ENCODE measurements at regions not wholly inside any gene's neighbourhood (a gene's known extent, or its start where the extent isn't known, plus 50 kb on each side); places are given as distances from the start of the nearest gene placed in this dataset.

DNA sequence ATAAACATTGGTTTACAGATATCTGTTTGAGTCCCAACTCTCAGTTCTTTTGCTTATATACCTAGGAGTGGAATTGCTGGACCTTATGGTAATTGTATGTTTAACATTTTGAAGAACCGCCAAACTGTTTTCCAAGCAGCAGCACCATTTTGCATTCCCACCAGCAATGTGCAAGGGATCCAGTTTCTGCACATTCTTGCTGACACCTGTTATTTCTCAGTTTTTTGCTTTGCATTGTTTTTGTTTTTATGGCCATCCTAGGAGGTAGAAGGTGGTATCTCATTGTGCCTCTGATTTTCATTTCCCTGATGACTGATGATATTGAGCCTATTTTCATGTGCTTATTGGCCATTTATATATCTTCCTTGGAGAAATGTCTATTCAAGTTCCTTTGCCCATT is 71.2 kb downstream of the MCFD2 start:
- peaks cover 31% of the 10 kb centered on the region for H3K4me1 ChIP-seq (ENCODE audit: control insufficient read depth, insufficient read depth, low read length)
- CTCF ChIA-PET, result no interaction called here
- TF ChIP-seq SIN3A (IDR thresholded peaks at IDR 0.05; ENCODE audit: borderline replicate concordance, insufficient read depth, low read depth, low read length), result no peak
- TF ChIP-seq, protein P1, sequence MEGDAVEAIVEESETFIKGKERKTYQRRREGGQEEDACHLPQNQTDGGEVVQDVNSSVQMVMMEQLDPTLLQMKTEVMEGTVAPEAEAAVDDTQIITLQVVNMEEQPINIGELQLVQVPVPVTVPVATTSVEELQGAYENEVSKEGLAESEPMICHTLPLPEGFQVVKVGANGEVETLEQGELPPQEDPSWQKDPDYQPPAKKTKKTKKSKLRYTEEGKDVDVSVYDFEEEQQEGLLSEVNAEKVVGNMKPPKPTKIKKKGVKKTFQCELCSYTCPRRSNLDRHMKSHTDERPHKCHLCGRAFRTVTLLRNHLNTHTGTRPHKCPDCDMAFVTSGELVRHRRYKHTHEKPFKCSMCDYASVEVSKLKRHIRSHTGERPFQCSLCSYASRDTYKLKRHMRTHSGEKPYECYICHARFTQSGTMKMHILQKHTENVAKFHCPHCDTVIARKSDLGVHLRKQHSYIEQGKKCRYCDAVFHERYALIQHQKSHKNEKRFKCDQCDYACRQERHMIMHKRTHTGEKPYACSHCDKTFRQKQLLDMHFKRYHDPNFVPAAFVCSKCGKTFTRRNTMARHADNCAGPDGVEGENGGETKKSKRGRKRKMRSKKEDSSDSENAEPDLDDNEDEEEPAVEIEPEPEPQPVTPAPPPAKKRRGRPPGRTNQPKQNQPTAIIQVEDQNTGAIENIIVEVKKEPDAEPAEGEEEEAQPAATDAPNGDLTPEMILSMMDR (IDR thresholded peaks at IDR 0.05), result no peak
- TF ChIP-seq TCF7L2 (IDR thresholded peaks at IDR 0.05; ENCODE audit: low read depth, low read length), result no peak
- no peak for TF ChIP-seq POLR2AphosphoS5 (IDR thresholded peaks at IDR 0.05; ENCODE audit: low read depth, low read length)
- no peak for TF ChIP-seq REST (IDR thresholded peaks at IDR 0.05; ENCODE audit: insufficient read depth in 1 of 2, low read depth in 2 of 2, low read length in 1 of 2)
- POLR2A ChIA-PET, result no interaction called here
- H3K36me3 ChIP-seq (ENCODE audit: control insufficient read depth, insufficient read depth, low read length), result no peaks in the 10 kb centered on the region
- BruUV-seq (replicated peaks), result no TSS peak
- H3K27me3 ChIP-seq (ENCODE audit: control insufficient read depth, insufficient read depth, low read length), result no peaks in the 10 kb centered on the region
- ATAC-seq, result no peak
- no peak overlapping the region for H3K4me3 ChIP-seq (ENCODE audit: low read depth in 2 of 2, low read length in 2 of 2)
- intact Hi-C loops (cut with micrococcal nuclease; ENCODE audit: unreplicated experiment) (no loop called here), in situ Hi-C loops (cut with HindIII; ENCODE audit: low pct_unique_long_range_greater_than_20kb, low sequenced_read_pairs) (no loop called here)
- no peaks in the 10 kb centered on the region for H3K9me3 ChIP-seq (ENCODE audit: control insufficient read depth, insufficient read depth, low read depth, low read length)
- H3K27ac ChIP-seq (ENCODE audit: low read length), result no peak overlapping the region
- no peak for DNase-seq (ENCODE audit: low read depth, low spot score)

GRCh38 chr2:46844034-46844433 is 71.6 kb downstream of the MCFD2 start:
- DNase-seq (ENCODE audit: low read depth, low spot score) (no peak), ATAC-seq (no peak)
- no peak overlapping the region for H3K4me3 ChIP-seq (ENCODE audit: low read depth in 2 of 2, low read length in 2 of 2)
- ChIA-PET CTCF (no interaction called here), POLR2A (no interaction called here)
- intact Hi-C loops (cut with micrococcal nuclease; ENCODE audit: unreplicated experiment), result no loop called here
- no peaks in the 10 kb centered on the region for H3K36me3 ChIP-seq (ENCODE audit: control insufficient read depth, insufficient read depth, low read length)
- no peaks in the 10 kb centered on the region for H3K27me3 ChIP-seq (ENCODE audit: control insufficient read depth, insufficient read depth, low read length)
- TF ChIP-seq POLR2AphosphoS5 (IDR thresholded peaks at IDR 0.05; ENCODE audit: low read depth, low read length) (no peak), REST (IDR thresholded peaks at IDR 0.05; ENCODE audit: insufficient read depth in 1 of 2, low read depth in 2 of 2, low read length in 1 of 2) (no peak), TCF7L2 (IDR thresholded peaks at IDR 0.05; ENCODE audit: low read depth, low read length) (no peak), SIN3A (IDR thresholded peaks at IDR 0.05; ENCODE audit: borderline replicate concordance, insufficient read depth, low read depth, low read length) (no peak)
- TF ChIP-seq, protein P1 (IDR thresholded peaks at IDR 0.05), result no peak
- BruUV-seq (replicated peaks), result no TSS peak
- H3K4me1 ChIP-seq (ENCODE audit: control insufficient read depth, insufficient read depth, low read length), result peaks cover 28% of the 10 kb centered on the region
- in situ Hi-C loops (cut with HindIII; ENCODE audit: low pct_unique_long_range_greater_than_20kb, low sequenced_read_pairs), result no loop called here
- H3K27ac ChIP-seq (ENCODE audit: low read length), result no peak overlapping the region
- H3K9me3 ChIP-seq (ENCODE audit: control insufficient read depth, insufficient read depth, low read depth, low read length), result no peaks in the 10 kb centered on the region

Data from Panc1 (cell line).